HFFc6 (cell line): ENCODE measurements at regions not wholly inside any gene's neighbourhood (a gene's known extent, or its start where the extent isn't known, plus 50 kb on each side); places are given as distances from the start of the nearest gene placed in this dataset.

Source experiments
- DNase-seq: peaks from one replicate; pipeline ENCODE4 v3.0.0-alpha.2; 2018
- H3K27ac Mint-ChIP-seq: 2 replicates; pipeline ENCODE4 v1.8.0; 2020; ENCODE audit warnings: mild to moderate bottlenecking, mixed read lengths
- H3K27me3 Mint-ChIP-seq: 2 replicates; pipeline ENCODE4 v1.8.0; 2021; ENCODE audit warnings: mild to moderate bottlenecking, moderate library complexity, mixed read lengths; ENCODE audit not compliant: insufficient read depth
- H3K36me3 Mint-ChIP-seq: 2 replicates; pipeline ENCODE4 v1.8.0; 2021; ENCODE audit warnings: low read depth, mixed read lengths
- H3K4me1 Mint-ChIP-seq: 2 replicates; pipeline ENCODE4 v1.8.0; 2020; ENCODE audit warnings: low read depth, mixed read lengths
- H3K4me3 Mint-ChIP-seq: 2 replicates; pipeline ENCODE4 v1.8.0; 2020; ENCODE audit warnings: mild to moderate bottlenecking, moderate library complexity, mixed read lengths
- H3K9me3 Mint-ChIP-seq: 2 replicates; pipeline ENCODE4 v1.8.0; 2020; ENCODE audit warnings: mild to moderate bottlenecking, mixed read lengths
- TF ChIP-seq, protein P1 (sequence below): fragments of 200-600 bp; sonication (generic); IDR thresholded peaks from 2 replicates; pipeline ENCODE4 v1.5.0; 2021; ENCODE audit warnings: antibody characterized with exemption, mild to moderate bottlenecking

DNA sequence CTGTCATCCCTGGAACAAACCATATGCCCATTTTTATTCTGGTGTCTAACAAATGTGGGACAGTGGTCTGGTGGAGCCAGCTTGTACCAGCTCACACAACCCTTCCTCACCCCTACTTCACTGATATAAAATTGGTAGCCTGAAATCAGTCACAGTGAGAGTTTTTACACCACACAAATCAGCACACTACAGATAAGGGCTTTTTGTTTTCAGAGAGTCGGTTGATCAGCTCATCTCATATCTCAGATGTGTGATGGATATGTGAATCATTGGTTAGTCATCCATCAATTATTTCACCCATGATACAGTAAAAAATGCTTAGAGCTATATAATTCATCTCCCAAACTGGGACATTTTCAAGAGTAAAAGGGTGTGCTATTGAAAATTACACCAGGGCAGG is 529.2 kb downstream of the EBF1 start:
- Mint-ChIP-seq H3K36me3 (no peaks in the 10 kb centered on the region), H3K9me3 (peaks cover 16% of the 10 kb centered on the region), H3K27ac (no peak overlapping the region), H3K4me3 (no peak overlapping the region), H3K27me3 (no peaks in the 10 kb centered on the region; the same call in none of the 2 replicates), H3K4me1 (no peaks in the 10 kb centered on the region)
- TF ChIP-seq, protein P1, sequence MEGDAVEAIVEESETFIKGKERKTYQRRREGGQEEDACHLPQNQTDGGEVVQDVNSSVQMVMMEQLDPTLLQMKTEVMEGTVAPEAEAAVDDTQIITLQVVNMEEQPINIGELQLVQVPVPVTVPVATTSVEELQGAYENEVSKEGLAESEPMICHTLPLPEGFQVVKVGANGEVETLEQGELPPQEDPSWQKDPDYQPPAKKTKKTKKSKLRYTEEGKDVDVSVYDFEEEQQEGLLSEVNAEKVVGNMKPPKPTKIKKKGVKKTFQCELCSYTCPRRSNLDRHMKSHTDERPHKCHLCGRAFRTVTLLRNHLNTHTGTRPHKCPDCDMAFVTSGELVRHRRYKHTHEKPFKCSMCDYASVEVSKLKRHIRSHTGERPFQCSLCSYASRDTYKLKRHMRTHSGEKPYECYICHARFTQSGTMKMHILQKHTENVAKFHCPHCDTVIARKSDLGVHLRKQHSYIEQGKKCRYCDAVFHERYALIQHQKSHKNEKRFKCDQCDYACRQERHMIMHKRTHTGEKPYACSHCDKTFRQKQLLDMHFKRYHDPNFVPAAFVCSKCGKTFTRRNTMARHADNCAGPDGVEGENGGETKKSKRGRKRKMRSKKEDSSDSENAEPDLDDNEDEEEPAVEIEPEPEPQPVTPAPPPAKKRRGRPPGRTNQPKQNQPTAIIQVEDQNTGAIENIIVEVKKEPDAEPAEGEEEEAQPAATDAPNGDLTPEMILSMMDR = no peak
- no peak for DNase-seq

DNA sequence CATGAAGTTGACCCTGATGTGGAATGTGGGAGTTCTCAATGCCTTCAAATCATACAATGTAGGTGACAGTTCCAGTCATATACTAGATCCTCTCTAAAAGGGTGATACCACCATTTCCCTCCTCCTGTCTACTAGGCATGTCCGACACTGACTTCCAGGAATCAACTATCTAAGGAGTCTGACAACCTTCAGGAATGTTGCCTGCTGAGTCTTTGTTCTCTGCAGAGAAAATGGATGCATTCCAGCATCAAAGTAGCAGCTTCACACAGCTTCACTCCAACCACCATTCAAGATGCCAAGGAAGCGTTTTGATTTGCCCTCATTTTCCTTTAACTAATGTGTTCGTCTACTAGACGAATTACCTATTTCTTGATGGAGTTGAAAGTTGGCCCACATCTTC is 530.2 kb downstream of the EBF1 start:
- Mint-ChIP-seq H3K4me3 (no peak overlapping the region), H3K27me3 (no peaks in the 10 kb centered on the region; the same call in none of the 2 replicates), H3K36me3 (no peaks in the 10 kb centered on the region), H3K4me1 (no peaks in the 10 kb centered on the region), H3K27ac (no peak overlapping the region), H3K9me3 (peaks cover 24% of the 10 kb centered on the region)
- DNase-seq = no peak
- TF ChIP-seq, protein P1 = no peak

DNA sequence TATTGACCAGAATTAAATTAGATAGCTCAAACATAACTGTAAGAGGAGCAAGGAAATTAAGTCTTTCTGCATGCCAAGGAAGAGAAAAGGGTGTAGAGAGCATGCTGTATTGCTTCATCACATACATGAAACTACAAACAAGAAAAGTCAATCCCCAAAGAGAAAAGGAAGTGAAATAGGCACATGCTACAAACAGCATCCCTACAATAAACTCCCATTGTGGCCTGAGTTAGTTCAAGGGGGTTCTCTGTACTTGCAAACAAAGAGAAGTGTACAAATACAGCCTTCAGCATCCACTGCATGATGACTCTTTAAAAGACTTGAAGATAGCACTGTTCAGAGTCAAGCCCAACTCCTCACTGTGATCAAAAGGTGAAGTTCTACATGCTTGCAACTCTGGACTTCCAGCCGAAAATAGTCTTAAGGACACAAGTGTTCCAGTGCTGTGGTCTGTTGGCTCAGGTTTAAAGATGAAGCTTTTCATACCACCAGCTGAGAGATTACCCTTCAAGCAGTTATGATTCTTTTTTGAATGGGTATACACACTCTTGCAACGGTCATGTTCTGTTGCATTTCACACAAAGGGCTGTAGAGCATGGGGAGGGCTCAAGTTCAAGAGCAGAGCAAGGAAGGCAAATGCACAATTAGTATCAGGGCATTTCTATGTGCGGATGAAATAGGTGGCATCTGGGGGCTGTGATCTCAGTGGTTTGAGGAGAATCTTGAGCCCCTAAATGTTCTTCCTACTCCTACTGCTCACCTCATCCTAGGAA is 534.5 kb downstream of the EBF1 start:
- Mint-ChIP-seq H3K36me3 (no peaks in the 10 kb centered on the region), H3K27ac (no peak overlapping the region), H3K9me3 (peaks cover 26% of the 10 kb centered on the region), H3K4me1 (no peaks in the 10 kb centered on the region), H3K27me3 (no peaks in the 10 kb centered on the region; the same call in 1 of the 2 replicates), H3K4me3 (no peak overlapping the region)
- DNase-seq = no peak
- TF ChIP-seq, protein P1 = no peak

DNA sequence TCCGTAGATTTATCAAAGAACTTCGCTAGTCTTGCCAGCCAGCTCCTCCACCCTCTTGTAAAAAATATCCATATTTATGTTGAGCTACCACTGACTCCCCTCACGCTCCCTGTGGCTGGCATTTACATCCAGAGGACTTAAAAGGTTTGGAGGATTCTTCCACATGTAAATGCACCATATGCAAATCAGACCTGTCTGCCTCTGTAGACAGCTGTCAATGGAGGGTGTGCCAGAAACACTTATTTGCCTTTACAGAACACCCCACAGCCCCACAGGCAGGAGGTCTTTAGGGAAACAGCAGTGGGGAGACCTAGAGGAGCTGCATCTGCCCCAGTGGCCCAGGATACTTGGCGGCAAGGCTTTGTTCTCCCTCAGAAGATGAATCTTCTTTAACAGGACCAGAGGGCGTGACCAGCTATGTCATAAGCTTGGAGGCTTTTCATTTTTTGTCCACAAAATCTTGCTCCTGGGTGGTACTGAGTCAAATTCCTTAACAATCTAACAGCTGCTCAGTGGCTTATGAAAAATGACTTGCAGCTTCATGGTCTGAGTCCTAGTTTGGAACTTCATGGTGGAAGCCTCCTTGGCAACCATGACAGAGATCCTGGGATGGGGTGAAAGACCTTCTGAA is 535.8 kb downstream of the EBF1 start:
- no peak for DNase-seq
- peaks cover 24% of the 10 kb centered on the region for H3K9me3 Mint-ChIP-seq
- H3K36me3 Mint-ChIP-seq = no peaks in the 10 kb centered on the region
- no peak overlapping the region for H3K4me3 Mint-ChIP-seq
- H3K4me1 Mint-ChIP-seq = no peaks in the 10 kb centered on the region
- no peaks in the 10 kb centered on the region; the same call in 1 of the 2 replicates for H3K27me3 Mint-ChIP-seq
- no peak overlapping the region for H3K27ac Mint-ChIP-seq
- TF ChIP-seq, protein P1 = no peak

DNA sequence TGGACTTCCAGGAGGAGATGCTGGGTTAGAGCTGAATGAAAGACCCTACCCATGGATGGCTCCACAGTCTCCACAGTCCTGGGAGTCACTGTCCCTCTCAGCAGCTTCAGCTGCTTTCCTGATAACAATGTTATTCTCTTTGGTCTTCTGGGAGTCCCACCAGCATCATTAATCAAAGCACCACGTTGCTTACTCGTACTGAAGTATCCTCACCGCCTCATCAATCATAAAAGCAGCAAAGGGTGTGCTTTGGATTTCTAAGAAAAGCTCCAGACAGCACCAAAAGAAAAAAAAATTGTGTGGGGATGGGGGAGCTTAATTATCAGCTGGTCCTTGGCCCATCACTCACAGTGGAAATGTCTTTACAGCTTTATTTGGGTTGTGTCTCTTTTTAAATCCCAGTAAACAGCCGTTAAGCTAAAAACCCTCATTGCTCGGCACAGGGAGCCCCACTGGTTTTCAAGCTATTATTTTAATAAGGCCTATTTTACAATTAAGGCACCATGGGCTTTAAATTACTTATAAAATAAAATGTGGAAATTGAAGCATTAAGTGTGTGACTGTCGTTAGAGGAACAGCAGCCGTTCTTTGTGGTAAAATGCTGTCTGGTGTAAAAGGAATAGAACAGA is 538.0 kb downstream of the EBF1 start:
- DNase-seq = no peak
- TF ChIP-seq, protein P1 = no peak
- Mint-ChIP-seq H3K9me3 (peaks cover 20% of the 10 kb centered on the region), H3K27me3 (no peaks in the 10 kb centered on the region), H3K4me1 (no peaks in the 10 kb centered on the region), H3K27ac (no peak overlapping the region), H3K4me3 (no peak overlapping the region), H3K36me3 (no peaks in the 10 kb centered on the region)
